Stimulated activated CD8-positive, alpha-beta memory T cell treated with anti-CD3 and anti-CD28 coated beads, Interleukin-4, amount 100 ng/mL, for 48 hours (primary cell): ENCODE measurements at regions not wholly inside any gene's neighbourhood (a gene's known extent, or its start where the extent isn't known, plus 50 kb on each side); places are given as distances from the start of the nearest gene placed in this dataset.

Experiments used
- DNase-seq: peaks from one replicate; pipeline ENCODE4 v3.0.0-alpha.2; 2020

DNA sequence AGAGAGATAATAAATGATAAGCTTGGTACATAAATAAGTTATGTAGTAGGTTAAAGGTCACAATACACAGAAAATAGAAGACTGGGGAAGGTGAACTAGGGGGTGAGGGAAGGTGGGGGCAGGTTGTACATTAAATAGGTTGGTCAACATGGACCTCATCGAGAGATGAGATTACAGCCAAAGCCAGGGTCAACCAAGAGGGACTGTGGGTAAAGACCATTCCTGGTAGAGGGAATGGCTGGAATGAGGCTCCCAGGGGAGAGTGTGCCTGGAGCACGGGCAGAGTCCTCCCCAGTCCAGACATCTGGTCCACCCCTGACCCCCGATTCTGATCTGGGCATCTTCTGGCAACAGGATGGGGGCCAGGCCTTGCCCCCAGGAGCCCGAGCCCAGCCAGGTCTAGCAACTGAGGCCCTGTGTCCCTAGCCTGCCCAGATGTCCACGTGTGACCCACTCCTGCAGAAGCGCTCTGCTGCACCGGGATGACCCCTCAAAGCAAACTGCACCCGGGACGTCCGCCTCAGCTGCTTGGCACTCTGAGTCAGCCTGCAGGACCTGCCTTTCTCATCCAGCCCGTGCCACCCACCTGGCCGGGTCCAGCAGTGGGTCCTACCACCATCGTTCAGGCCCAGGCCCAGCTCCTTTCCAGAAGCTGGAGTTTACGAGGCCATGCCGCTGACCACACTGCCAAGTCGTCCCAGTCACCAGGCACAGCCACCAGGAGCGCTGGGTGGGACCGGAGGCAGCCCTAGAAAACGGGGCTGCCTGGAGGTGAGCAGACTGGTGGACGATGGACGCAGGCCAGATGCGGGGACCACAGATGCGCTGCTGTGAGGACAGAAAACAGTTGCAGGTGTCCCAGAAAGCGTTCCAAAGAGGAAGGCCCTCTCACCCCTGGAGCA lies 56.2 kb upstream of the ID2 start:
- no peak for DNase-seq

DNA sequence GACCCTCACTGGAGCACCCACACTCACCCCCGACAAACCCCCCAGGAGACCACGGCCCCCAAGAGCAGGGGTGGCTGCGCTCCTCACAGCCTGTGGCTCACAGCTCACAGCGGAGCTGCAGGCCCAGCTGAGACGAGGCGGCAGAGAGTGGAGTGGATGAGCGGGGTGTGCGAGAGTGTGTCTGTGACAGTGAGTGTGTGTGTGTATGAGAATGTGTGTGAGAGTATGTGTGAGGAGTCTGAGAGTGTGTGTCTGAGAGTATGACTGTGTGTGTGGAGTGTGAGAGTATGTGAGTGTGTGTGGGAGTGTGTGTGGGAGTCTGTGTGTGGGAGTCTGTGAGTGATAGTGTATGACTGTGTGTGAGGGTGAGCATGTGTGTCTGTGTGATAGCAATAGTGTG lies 55.3 kb upstream of the ID2 start:
- DNase-seq, result no peak

DNA sequence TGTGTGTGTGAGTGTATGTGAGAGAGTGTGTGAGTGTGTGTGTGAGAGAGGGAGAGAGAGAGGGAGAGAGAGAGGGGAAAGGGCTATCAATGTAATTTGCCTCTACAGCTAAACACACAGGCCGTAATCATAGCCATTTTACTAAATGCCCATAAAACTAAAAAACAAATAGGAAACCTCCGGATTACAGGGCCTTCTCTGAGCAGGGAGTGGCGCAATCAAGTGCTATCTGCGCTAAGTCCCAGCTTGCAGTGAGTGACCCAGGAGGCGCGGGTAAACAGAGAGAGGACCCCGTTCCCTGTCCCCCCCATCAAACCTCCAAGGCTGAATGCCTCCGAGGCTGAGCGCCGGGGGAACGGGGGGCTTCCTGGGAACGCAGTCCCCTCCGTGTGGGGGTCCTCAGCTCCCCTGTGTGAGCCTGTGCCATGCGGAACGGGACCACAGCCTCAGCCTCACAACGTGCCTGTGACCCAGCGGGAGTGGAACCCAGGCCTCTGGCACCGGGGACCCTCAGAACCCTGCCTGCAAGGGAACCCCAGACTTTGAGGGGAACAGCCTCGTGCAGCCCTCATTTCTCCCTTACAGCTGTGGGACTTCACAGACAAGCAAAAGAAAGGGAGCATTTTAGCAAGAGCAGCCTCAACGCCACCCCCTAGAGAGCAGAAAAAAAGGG lies 54.7 kb upstream of the ID2 start:
- DNase-seq, result no peak

DNA sequence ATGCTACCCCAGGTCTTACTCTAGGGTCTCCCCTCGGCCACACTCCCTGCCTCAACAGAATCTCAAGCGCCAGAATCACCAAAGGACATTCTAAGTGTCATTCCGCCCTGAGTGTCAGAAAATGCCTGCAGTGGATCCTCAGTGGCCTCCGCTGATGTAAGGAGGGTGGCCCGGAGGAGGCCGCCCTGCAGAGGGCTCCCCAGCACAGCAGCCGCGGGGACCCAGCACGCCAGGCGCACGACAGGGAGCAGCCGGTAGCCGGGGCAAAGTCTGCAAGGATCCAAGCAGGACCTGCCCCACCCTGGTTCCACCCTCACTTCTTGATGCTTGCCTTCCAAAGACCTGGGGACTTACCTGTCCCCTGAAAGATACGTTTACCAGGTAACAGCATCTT lies 54.2 kb upstream of the ID2 start:
- no peak for DNase-seq

DNA sequence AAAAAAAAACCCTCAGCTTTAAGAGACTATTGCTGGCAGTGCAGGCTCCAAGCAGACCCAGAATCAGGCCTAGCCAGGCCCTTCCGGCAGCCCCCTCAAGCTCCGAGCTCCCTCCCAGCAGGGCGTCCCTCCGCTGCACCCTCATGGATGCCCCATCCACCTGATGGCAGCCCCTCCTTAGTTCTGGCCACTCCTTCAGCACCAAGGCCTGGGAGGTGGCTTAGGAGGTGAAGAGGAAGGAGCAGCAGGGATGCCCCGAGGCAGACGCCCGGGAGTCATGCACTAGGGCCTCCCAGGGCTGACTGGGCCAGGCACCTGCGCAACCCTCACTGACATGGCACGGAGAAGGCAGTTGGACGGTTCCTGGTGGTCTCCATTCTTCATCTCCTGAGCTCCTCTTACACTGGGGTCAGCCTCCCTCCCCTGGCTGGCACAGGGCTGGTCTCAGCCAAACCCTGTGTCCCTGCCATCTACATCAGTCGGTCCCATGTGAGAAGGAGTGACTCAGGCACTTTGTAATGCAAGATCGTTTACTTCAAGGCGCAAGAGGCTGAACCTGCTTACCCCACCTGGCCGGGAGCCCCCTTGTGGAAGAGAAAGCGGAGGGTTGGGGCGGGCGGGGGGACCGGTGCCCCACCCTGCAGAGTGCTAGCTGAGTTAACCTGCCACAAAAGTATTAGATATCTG lies 53.5 kb upstream of the ID2 start:
- DNase-seq, result no peak

DNA sequence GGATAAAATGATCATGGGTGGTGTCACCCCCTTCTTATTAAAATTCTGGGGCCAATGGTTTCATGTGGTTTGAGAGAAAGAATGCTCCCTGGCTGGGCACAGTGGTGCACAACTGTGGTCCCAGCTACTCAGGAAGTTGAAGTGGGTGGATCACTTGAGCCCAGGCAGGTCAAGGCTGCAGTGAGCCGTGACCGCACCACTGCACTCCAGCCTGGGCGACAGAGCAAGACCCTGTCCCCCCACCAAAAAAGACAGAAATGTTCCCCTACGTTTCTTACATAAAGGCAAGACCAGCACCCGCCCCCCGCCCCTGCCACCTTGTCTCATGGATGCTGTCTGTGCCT lies 53.0 kb upstream of the ID2 start:
- DNase-seq, result no peak

DNA sequence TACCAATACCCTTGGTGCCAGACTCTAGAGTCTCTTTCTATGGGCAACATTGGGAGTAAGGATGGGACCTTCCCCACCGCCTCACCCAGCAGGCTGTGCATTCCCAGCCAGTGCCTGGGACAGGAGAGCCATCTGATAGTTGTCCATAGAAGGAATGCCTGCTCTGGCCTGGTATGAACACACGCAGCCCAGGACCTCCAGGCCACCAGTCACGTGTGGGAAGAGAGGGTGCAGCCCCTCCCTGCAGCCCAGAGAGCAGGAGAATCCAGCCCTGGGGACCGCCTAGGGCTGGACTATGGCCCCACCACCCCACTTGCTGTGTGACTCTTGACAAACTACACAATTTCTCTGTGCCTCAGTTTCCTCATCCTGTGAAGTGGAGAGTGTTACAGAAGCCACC lies 52.5 kb upstream of the ID2 start:
- DNase-seq, result no peak

DNA sequence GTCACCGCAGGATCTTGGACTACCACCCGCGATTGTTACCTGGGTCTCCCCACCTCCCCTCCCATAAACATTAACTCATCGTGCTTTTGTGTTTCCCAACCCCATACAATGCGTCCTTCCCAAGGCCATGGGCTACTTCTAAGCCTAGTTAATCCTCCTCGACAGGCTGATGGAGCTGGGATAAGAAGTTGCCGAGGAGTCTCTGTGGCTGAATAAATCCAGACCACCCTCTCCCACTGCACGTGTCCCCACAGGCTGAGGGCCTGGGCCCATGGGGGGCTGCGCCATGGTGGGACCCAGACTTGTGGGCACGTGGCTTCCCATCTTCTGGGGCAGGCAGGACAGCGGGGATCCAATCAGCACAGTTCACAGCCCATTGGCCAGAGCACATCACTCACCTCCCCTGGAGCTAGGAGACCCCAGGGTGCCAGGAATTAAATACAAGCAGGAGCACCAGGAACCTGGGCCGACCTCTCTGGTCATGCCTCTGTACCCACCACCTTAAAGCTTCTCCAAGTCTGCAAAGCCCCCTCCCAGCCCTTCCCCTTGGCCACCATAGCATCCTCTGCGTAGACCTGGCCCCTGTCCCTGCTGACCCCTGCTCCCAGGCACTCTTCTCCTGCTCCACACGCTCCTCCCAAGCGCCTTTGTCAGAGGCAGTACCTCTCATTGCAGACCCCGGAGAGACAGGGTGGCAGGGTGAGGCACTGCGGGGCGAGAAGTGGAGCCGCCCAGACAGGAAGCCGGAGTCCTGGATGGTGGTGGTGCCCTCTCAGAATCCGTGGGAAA lies 51.0 kb upstream of the ID2 start:
- DNase-seq, result no peak

DNA sequence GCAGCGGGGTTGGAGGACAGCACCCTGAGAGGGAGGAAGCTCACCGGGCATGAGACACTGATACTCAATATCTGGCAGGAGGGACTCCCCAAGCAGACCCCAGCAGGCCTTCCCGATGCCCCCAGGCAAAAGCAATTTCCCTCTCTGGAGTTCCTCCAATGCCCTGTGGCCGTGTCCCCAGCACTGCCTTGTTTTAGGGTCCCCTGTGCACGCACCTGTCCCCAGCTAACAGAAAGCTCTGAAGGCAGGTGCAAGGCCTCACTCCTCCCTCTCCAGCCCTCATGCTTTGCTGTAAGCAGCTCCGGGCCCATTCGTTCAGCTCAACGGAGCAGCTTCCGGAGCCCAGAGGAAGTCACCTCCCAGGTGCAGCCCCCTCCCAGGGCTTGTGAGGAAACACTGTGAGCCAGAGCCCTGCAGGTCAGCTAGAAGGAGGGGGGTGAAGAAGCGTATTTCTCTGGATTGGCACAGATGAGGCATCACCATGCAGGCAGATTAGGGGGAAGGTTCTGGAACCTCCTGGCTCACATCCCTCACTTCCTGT lies 50.3 kb upstream of the ID2 start:
- DNase-seq, result no peak
